Stimulated activated CD4-positive, alpha-beta T cell treated with anti-CD3 and anti-CD28 coated beads, Interleukin-2, amount 100 ng/mL, for 4 hours (primary cell): ENCODE measurements at regions not wholly inside any gene's neighbourhood (a gene's known extent, or its start where the extent isn't known, plus 50 kb on each side); places are given as distances from the start of the nearest gene placed in this dataset.

Source experiments
- DNase-seq: peaks from one replicate; pipeline ENCODE4 v3.0.0-alpha.2; 2020; ENCODE audit warnings: low read depth

DNA sequence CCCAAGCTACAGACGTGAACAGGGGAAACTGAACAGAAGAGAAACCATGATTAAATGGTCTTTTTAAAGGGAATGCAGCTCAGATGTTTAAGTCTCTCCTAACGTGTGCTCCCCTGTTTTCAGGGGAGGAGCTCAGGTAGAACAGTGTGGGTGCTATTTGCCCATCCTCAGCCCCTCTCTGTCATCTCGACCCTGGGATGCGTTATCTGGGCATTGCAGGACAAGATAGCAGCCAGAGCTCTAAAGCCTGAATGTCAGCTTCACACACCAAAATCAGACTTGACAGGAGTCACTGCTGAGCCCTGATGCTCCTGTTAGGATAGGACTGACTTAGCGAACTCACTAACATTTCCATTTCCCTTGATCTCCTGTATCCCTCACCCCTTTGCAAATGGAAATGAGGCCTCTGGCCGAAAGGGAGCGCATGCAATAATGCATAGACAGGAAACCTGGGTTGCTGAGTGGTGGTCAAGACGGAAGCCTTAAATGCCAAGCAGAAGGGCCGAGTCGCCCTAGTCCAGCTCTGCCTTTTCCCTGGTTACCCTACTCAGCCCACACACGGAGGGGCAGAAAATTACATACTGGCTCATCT, 234.9 kb upstream of the TPM1 start:
- no peak for DNase-seq

DNA sequence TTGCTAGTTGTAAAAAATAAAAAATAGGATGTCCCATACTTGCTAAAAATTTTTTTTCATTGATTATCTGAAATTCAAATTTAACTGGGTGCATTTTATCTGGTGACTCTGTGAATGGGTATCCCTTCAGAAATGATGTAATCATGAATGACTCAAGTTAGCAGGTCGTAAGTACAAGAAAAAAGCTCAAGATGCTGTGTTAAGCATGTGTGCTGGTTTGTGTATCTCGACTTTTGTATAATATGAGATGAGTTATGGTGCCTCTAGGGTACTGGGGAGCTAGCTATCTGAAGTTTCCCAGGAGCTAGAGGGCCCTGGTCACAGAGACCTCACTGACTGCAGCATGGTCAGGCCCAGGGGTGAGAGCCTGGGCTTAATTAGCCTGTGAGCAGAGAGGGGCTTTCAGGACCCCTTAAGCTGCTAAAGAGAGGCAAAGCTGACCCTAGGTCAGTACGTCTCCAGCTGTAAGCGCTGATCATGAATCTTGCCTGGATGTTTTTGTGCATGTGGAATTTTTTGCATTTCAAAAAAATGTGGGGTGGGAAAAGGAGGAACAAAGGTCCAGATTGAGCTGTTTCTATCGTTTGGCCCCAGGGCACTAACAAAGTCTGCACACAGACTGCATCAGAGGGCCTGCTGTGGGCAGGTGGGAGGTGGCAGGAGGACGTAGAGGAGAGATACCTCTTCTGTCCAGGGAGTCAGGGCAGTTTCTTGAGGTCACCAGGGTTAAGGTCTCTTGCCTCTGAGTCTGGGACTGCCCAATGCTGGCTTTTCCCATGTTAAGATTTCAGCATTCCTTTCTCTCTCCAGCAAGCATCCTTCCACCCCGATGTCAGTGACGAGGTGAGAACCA, 233.2 kb upstream of the TPM1 start:
- DNase-seq, result no peak

DNA sequence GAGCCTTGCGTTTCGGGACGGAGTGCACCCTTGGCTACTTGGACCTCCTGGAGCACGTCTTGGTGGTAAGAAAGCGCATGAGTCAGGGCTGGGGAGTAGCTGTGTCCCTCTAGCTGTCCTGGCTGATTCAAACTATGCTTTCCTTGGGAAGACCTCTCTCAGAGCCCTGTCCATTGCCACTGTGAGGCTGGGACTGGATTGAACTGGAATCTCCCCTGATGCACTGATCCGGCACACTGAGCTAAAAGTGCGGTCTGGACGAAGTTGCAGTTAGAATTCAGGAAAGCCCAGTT, 232.6 kb upstream of the TPM1 start:
- no peak for DNase-seq

DNA sequence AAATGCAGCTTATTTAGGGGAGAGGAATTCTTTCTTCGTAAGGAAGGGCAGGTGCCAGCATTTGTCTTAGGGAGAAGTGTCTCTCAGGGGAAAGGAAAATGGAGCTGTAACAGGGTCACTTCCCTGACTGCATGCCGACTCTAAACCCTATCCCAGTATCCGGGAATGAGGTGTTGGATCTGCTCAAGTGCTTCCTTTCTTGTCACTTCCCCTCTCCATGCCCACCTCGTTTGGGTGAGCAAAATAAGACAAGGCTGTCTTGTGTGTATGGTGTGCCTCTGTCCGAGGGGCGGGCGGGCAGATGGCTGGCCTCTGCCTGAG, 230.1 kb upstream of the TPM1 start:
- no peak for DNase-seq

DNA sequence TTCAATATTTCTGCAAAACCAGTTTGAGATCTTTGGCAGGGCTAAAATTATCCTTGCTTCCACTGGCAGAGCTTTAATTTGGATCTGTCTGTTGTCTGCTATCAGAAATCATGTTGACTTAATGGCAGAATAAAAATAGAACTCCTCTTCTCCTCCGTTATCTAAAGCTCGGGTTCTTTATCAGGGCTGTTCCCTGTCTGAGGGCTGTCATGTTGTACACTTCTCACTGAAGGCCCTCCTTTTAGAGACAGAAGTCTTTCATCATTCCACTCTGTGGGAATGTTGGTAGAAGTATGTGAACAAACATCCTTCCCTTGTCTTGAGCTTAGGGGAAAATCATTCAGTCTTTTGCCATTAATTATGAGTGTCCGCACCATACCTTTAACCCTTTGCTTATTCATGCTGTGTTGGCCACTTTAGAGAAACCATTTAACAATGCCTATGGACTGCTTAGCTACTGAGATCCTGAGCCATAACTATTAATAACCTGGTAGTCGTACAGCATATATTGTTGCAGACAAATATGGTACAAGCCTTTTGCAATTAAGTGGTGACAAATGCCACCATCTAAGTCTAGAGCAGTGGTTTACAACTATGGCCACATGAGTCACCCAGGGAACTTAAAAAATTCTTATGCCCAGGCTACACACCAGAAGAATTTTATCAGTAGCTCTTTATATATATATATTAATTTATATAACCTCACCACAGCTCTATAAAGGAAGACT, 226.0 kb upstream of the TPM1 start:
- no peak for DNase-seq

DNA sequence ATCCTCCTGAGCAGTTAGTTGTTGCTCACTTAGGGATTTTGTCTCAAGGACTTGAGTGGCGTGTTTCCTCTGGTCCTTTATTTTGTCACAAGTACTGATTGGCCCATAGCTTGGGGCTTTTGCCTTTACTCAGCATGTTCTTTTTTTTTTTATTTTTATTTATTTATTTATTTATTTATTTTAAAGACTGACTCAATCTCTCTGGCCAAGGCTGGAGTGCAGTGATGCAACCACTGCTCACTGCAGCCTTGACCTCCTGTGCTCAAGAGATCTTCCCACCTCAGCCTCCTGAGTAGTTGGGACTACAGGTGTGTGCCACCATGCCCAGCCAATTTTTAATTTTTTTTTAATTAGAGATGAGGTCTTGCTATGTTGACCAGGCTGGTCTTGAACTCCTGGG, 223.9 kb upstream of the TPM1 start:
- no peak for DNase-seq

DNA sequence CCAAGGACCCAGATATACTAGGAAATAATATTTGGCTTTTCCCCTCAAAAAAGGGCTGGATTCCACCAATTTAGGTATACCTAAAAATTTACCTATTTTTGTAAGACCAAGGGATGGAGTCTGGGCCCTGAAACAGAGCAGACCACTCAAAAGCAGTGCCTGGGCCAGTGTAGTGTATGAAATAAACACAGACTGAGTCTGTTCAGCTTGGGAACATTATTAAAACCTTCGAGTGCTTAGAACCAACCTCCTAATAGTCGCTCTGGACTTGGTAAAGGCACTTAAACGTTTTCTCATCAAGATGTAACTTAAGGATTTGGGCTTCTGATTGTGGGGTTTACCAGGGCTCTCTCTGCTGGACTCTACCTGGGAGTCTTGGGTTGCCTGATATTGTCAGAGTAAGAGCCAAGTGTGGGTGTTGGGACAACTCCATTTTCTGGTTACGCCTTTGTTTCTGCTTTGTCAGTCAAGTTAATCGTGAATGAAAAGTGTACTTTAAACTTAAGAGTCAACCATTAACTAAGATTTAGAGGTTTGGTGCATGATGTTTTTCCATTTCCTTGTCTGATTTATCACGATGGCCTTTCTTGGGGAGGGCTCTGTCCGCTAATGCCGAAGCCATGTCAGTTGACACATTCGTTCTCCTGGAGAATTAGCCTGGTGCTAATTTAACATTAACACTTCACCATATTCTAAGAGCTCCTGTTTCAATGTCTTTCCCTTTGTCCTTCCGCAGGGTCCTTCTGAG, 221.0 kb upstream of the TPM1 start:
- no peak for DNase-seq

DNA sequence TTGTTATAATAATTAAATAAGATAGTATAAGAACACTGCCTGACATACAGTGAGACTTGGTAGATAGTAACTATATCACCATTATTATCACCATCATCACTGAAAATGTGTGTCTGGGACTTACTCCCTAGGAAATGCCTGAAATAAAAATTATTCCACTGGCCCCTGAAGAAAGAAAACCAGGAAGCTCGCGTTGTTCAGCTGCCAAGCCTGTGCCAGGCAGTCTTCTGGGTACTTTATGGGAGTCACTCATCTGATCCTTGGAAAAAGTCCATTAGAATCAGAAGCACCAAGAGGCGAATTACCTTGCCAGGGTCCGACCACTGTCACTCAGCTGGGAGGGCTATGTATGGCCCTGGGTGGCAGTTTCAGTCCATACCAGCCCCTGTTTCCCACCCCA, 220.3 kb upstream of the TPM1 start:
- DNase-seq, result no peak

DNA sequence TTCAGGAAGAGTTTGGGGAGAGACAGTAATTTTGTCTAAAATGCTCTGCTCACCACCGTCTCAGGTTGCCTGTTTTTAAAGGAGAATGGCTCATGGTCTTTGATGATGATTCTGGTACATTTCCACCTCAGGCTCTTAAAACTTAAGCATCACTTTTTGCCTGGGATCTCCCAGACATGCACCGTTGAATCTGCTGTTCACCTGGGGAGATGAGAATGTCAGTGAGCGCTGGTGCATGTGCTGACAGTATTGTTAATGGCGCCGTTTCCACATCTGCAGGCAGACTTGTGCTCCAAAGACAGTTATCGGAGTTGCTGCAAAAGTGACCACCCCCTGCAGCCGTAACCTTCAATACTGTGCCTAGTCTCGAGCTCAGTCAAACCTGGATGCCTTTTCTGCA, 219.0 kb upstream of the TPM1 start:
- DNase-seq, result no peak

DNA sequence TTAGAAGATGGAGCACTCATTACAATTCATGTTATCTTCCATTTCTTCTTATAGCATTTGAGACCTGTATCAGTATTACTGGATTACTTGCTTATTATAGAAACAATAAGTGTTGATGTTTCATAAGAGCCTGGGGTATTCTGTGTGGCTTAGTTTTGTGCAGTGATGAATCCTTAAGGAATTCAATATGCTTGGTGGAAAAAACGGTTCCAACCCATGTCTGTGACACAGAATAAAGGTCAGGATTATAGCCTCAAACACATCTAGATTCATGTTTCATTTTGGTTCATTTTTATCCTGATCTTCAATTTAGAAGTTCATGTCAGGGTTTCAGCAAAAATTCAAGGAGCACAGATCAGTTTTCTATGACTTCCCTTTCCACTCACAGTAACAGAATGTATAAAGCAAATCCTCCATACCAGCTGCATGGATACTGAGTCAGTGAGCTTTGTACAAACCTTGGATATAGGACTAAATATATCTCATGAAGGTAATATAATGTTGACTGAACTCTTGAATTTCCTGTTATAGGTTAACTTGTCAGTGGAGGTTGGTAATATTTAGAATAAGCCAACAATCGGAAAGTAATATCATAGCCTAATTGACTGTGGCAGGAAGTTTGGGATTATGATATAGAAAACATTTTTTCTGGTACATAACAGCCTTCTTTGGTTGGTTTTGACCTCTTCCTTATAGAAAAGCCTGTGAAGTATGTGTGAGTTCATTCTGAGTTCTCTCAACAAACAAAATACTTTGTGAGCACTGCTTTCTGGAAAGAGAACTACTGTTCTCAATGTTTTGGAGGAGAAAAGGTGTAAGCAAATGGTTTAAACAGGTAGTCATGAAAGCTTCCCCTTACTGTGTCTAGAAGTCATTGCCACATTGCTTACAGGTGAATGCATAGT, 218.2 kb upstream of the TPM1 start:
- no peak for DNase-seq

DNA sequence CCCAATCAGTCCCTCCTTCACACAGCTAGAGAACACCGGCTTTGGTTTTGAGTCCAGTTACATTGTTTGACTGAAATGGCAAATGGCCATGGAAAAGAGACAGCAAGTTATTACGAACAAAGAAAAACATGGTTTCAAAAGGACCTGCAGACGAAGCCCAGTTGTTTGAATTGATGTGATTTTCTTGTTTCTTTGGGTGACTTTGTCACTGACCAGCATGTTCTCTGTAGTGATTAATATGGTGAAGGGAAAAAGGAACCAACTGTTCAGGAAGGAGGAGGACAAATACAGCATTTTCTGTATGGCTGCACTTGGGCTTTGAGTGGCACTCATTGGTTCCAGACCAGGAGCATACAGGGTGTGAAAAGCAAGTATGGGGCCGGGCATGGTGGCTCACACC, 217.4 kb upstream of the TPM1 start:
- DNase-seq, result no peak

DNA sequence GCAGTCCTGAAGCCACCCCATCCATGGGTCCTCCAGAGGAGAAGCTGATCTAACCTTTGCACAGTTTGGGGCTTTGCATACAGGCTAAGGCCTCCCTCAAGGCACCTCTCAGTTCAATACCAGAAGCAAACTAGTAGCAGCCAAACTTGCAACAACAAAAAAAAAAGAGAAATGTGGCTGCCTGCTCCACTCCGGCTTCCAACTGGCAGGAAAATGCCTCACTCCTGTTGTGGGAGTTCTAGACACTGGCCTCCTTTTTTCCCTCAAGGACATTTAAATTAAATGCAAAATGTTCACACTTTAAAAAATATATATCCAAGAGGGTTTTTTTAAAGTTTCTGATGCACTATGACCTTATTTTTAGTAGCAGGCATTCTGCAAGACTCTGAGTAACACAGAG, 216.0 kb upstream of the TPM1 start:
- no peak for DNase-seq

DNA sequence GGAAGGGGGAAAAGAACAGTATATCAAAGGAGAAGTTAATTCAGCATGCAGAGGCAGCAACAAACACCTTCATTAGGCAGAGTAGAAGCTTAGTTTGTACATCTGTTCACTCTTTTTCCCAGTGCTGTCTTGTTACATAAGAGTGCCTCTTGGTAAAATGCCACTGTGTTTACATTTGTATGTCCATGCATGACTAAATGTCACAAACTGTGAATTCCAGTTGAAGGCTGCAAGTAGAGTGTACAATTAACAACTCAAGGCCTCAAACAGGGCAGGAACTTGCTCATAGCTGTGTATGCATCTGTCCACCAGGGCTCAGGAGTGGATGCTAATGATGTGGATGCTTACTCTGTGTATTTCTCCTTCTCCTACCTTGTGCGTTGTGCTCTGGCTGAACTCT, 214.2 kb upstream of the TPM1 start:
- no peak for DNase-seq

DNA sequence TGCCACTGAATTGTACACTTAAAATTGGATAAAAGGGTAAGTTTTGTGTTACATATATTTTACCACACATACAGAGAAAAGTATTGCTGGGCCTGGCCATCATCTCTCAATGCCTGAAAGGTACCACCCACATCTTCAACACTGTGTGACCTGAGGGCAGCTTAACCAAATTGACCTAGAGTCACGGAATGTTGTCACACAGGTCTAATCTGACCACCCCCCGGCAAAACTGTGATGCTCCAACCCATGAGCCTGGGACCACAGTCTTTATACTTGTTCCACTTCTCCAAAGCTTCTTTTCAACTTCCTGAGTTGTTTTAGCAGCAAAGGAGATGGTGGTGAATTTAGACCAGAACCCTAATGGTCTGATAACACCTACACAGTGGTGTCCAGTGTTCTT, 210.3 kb upstream of the TPM1 start:
- DNase-seq, result no peak

DNA sequence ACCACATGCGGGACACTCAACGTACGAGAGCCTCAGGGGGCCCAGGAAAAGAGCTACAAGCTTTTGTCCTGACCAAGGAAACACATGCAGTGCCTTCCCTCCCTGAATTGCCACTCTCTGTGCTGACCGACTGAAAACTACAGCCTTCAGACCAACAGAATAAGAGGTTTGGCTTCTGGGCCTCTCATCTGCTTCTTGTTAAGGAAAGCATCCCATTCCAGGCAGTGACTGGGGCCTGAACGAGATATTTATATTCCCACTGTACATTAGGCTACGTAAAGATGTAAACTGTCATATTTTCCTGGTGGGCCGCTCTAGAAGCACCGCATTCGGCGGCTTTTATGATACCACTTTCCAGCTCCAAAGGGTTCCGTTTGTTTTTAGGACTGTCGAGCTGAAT, 208.9 kb upstream of the TPM1 start:
- DNase-seq, result no peak

DNA sequence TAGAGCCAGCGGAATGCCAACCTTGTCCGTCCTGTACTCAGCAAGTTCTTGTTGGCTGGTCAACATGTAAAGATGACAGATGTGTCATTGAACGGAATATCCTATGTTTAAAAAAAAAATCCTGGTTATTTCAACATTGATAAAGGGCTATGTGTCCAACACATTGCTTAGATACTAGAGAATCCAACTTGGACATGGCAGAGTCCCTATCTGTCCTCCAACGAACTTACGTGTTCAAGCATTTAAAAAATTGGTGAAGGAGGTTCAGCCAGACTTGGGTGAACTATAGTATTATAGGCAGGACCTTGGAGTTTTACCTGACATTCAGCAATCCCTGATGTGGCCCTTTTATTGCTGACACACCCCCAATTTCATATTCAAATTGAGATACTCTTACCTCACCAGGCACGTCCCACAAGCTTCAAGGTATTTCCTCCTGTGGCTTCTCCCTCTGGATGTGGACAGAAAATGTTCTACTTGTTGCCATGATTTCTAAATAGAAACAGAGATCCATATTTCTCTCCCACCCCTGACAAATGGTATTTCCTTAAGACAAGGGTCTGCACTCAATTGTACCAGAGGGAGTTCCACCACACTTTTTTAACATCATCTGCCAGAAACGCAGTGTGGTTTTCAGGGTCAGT, 207.7 kb upstream of the TPM1 start:
- DNase-seq, result no peak

DNA sequence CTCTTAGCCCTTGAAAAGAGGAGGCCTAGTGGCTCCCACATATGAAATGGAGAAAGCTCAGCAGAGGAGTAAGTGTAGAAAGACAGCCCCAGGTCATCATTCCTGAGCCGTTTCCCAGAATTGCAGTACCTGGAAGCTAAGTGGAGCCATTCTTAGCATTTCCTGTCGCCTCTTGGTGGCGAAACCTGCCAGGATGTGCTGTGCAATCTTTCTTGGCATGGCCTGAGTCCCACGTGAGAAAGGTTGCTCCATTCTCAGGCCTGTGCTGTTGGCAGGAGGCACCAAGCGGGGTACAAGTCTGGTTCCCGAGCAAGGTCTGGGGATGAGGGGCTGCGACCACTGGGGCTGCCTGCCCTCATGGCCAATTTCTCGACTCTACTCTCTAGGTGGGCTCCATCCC, 207.2 kb upstream of the TPM1 start:
- DNase-seq, result no peak

DNA sequence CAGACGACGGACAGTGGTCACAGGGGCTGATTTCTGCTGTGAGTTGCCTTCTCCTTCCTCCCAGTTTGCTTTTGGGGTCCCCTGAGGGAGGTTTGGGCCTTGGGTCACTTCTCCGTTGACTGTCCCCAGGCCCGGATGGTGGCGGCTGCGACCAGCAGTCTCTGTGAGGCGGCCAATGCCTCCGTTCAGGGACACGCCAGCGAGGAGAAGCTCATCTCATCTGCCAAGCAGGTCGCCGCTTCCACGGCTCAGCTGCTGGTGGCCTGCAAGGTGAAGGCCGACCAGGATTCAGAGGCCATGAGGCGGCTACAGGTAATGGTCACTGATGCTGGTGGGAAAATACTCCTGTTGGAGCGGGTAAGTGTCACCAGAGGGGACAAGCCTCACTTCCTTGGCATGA, 206.8 kb upstream of the TPM1 start:
- no peak for DNase-seq

DNA sequence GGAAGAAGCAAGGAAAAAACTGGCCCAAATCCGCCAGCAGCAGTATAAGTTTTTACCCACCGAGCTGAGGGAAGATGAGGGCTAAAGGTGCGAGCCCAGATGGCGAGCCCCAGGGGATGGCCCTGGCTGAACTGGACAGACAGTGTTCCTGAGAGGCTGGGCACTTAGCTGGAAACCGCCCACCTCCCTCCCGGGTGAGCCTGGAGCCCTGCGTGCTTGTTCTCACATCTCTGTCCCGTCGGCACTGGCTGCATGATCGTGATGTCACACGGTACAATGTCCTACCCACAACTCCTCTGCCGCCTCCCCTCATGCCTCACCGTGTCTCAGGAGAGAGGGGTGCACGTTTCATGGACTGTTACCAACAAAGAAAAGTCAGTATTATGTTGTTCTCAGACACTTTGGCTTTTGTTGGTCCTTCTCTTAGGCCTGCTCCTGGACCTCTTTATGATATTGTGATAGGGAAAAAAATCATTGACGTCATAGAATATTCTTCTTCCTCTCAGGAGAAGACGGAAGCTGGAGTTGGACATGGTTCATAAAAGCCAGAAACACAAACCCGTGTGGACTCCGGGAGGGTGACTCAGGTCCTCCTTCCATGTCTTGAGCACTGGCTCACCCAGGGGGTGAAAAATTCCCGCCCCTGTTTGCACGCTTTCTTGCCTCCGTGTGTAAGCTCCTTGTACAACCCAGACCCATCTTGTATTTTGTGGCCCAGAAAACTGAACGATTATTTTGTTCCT, 201.8 kb upstream of the TPM1 start:
- DNase-seq, result no peak

DNA sequence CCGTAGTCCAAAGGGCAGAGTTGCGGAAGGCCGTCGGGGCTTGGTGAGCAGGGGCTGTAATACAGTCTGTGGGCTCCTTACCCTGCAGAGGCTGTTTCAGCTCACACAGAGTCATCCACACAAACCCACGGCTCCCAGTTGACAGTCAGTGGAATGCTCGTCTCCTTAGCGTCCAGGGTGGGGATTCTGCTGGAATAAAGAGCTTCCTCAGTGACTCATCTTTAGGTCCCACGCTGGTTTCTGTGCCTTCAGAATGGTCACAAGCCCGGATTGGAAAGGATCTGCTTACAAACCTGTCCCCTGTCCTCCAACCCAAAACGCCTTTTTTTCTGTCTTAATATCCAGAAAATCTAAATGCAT, 201.3 kb upstream of the TPM1 start:
- no peak for DNase-seq
